K562 (cell line): ENCODE measurements at regions not wholly inside any gene's neighbourhood (a gene's known extent, or its start where the extent isn't known, plus 50 kb on each side); places are given as distances from the start of the nearest gene placed in this dataset.

Source experiments
- ATAC-seq: fragments of 200-7000 bp; cut with Tn5 transposase; 3 replicates; pipeline ENCODE4 v1.9.1; 2020; ENCODE audit warnings: moderate library complexity
- BruUV-seq: library from RNA; stranded (reverse); fragments of 400-500 nt; replicated peaks from 2 replicates; lab custom pipeline; 2021; lab: Mats Ljungman, UMichigan
- CTCF ChIA-PET: fragments of 300-600 bp; formaldehyde crosslinking; extraction: SDS; loops from one replicate; lab custom pipeline; 2021; ENCODE audit warnings: low intra/inter-chr PET ratio; lab: Yijun Ruan, JAX
- POLR2A ChIA-PET: fragments of 300-600, 350-650 bp; sonication (Branson Sonifier 250); formaldehyde crosslinking; extraction: SDS; loops from one replicate; lab custom pipeline; 2021; ENCODE audit warnings: antibody characterized with exemption, inconsistent platforms; lab: Yijun Ruan, JAX
- DNase-seq, 4 experiments: peaks; one replicate each; pipeline versions ENCODE4 v3.0.0 to v3.0.0-alpha.2; 2011 to 2018; ENCODE audit warnings: low spot score in 3 of 4, mixed read lengths in 3 of 4; ENCODE audit errors: extremely low read depth in 1 of 4
- FAIRE-seq: peaks from 2 replicates; lab custom pipeline; 2011; peaks lifted over from hg19 to GRCh38; lab: Jason Lieb, UNC
- H2AFZ ChIP-seq: 2 replicates; pipeline ENCODE4 v1.6.0; 2011; ENCODE audit warnings: low read depth, low read length, control low read depth, inconsistent platforms
- H3K27ac ChIP-seq: fragments of 200-600 bp; 3 replicates; pipeline ENCODE4 v1.8.0; 2011; ENCODE audit warnings: low read depth, mild to moderate bottlenecking, control low read depth, inconsistent platforms, low read length, moderate library complexity, mixed read lengths; ENCODE audit errors: extremely low read depth
- H3K27me3 ChIP-seq, 2 experiments: fragments of 300-600 bp in 1 of 2; 2 replicates in 1 of 2; 3 replicates in 1 of 2; pipeline versions ENCODE4 v1.6.0 to v1.8.0; 2011; ENCODE audit warnings: inconsistent platforms in 2 of 2, low read length in 2 of 2, mild to moderate bottlenecking in 1 of 2, mixed read lengths in 1 of 2, moderate library complexity in 1 of 2; ENCODE audit not compliant: control insufficient read depth in 2 of 2, insufficient read depth in 2 of 2
- H3K36me3 ChIP-seq: fragments of 300-600 bp; 3 replicates; pipeline ENCODE4 v1.8.0; 2011; ENCODE audit warnings: mild to moderate bottlenecking, low read length, inconsistent platforms; ENCODE audit not compliant: control insufficient read depth, insufficient read depth
- H3K4me1 ChIP-seq, 2 experiments: fragments of 200-600 bp in 1 of 2; replicated peaks in 1 of 2; 2 replicates in 1 of 2; 3 replicates in 1 of 2; pipeline versions ENCODE4 v1.5.1 to v1.8.0; 2011; ENCODE audit warnings: inconsistent platforms in 2 of 2, low read length in 2 of 2, mild to moderate bottlenecking in 1 of 2, mixed read lengths in 1 of 2, moderate library complexity in 1 of 2; ENCODE audit not compliant: control insufficient read depth in 2 of 2, insufficient read depth in 2 of 2
- H3K4me2 ChIP-seq: 2 replicates; pipeline ENCODE4 v1.6.1; 2011; ENCODE audit warnings: low read length, control low read depth, inconsistent platforms, mixed read lengths; ENCODE audit not compliant: insufficient read depth
- H3K4me3 ChIP-seq: fragments of 200-600 bp; sonication (generic), shearing (Covaris generic); 2 replicates; pipeline ENCODE4 v1.5.1; 2016; ENCODE audit warnings: control low read depth, inconsistent platforms
- H3K79me2 ChIP-seq: fragments of 200-600 bp; 3 replicates; pipeline ENCODE4 v1.8.0; 2011; ENCODE audit warnings: low read length, inconsistent platforms; ENCODE audit not compliant: control insufficient read depth, insufficient read depth
- H3K9ac ChIP-seq, 2 experiments: 2 replicates each; pipeline versions ENCODE4 v1.6.0 to v1.6.1; 2011; ENCODE audit warnings: low read depth in 2 of 2, low read length in 2 of 2, control low read depth in 1 of 2, inconsistent platforms in 1 of 2, mild to moderate bottlenecking in 1 of 2, mixed read lengths in 1 of 2; ENCODE audit not compliant: insufficient read depth in 1 of 2
- H3K9me1 ChIP-seq: one replicate; pipeline ENCODE4 v1.6.0; 2011; ENCODE audit warnings: inconsistent platforms, mild to moderate bottlenecking, low read length, moderate library complexity; ENCODE audit not compliant: control insufficient read depth, insufficient read depth
- H3K9me3 ChIP-seq: replicated peaks from 2 replicates; pipeline ENCODE4 v1.5.1; 2011; ENCODE audit warnings: low read depth, low read length, inconsistent platforms; ENCODE audit not compliant: control insufficient read depth, insufficient read depth
- H4K20me1 ChIP-seq: replicated peaks from 2 replicates; pipeline ENCODE4 v1.6.1; 2011; ENCODE audit warnings: low read length, inconsistent platforms, mixed read lengths; ENCODE audit not compliant: control insufficient read depth, insufficient read depth
- CBX2 ChIP-seq: fragments of 200-600 bp; sonication (generic); IDR thresholded peaks from one replicate; pipeline ENCODE4 v1.6.1; 2012; ENCODE audit warnings: mild to moderate bottlenecking, low read length, inconsistent platforms; ENCODE audit not compliant: insufficient read depth, poor library complexity, severe bottlenecking
- HINFP ChIP-seq: fragments of 450-650 bp; conservative IDR thresholded peaks from 2 replicates; pipeline ENCODE4 v1.6.1; 2016; ENCODE audit warnings: missing genetic modification characterization, low read depth, mild to moderate bottlenecking, control low read depth, missing compliant biosample characterization
- NONO ChIP-seq, 2 experiments: fragments of 200-400 bp in 1 of 2; fragments of 450-650 bp in 1 of 2; formaldehyde crosslinking in 1 of 2; IDR thresholded peaks; 2 replicates each; pipeline ENCODE4 v1.6.1; 2017; ENCODE audit warnings: low read depth in 2 of 2, mild to moderate bottlenecking in 2 of 2, moderate library complexity in 2 of 2, low read length in 1 of 2
- POLR2AphosphoS2 ChIP-seq: IDR thresholded peaks from 2 replicates; pipeline ENCODE4 v1.6.1; 2012; ENCODE audit warnings: low read length, improper control_type of control experiment
- THAP7 ChIP-seq: fragments of 250-450 bp; sonication (Bioruptor Pico); IDR thresholded peaks from 2 replicates; pipeline ENCODE4 v1.5.0; 2021
- VEZF1 ChIP-seq: fragments of 200-800 bp; sonication (Bioruptor generic); IDR thresholded peaks from 2 replicates; pipeline ENCODE4 v1.6.1; 2017; ENCODE audit warnings: missing genetic modification characterization, missing compliant biosample characterization
- ZNF140 ChIP-seq: fragments of 250-450 bp; sonication (Bioruptor Pico); IDR thresholded peaks from 2 replicates; pipeline ENCODE4 v1.8.0; 2021; ENCODE audit warnings: moderate library complexity, mild to moderate bottlenecking, inconsistent platforms
- ZNF445 ChIP-seq: fragments of 250-450 bp; sonication (Bioruptor Pico); IDR thresholded peaks from 2 replicates; pipeline ENCODE4 v1.4.0; 2020; ENCODE audit warnings: low read depth, mild to moderate bottlenecking, moderate library complexity
- WGBS: fragments of 100-300 bp; shearing (Covaris generic); methylation state at CpG from one replicate; pipeline ENCODE4 v1.1.6; 2016; ENCODE audit warnings: low coverage, mixed read lengths; ENCODE audit not compliant: insufficient coverage; ENCODE audit errors: missing lambda C conversion rate; 5-methylcytosine and 5-hydroxymethylcytosine counted together
- in situ Hi-C: fragments of 300-500 bp; cut with MboI; formaldehyde crosslinking; loops from 4 replicates; pipeline ENCODE4 v1.15.0; 2018; ENCODE audit warnings: inconsistent platforms, mixed read lengths
- intact Hi-C: fragments of 100-400 bp; cut with micrococcal nuclease; formaldehyde crosslinking; loops from 2 replicates; pipeline ENCODE4 v1.14.2; 2022
- TF ChIP-seq, protein P1 (sequence below): fragments of 250-450 bp; sonication (Bioruptor Pico); IDR thresholded peaks from 2 replicates; pipeline ENCODE4 v1.4.0; 2020

GRCh38 chr1:147843486-147843885 is 59.1 kb upstream of the GJA8 start:
- Histone ChIP-seq H3K9ac (no peak overlapping the region), H3K9me1 (no peaks in the 10 kb centered on the region), H3K27ac (no peak overlapping the region), H3K79me2 (no peaks in the 10 kb centered on the region), H3K9me3 (no peaks in the 10 kb centered on the region), H3K4me3 (no peak overlapping the region), H3K27me3 (peaks cover 0 to 6% of the 10 kb centered on the region in 2 experiments; a peak in 2 of 5 replicates), H3K4me1 (peaks cover 0 to 6% of the 10 kb centered on the region in 2 experiments; a peak in 3 of 5 replicates), H4K20me1 (no peaks in the 10 kb centered on the region), H2AFZ (no peak overlapping the region), H3K4me2 (no peak overlapping the region), H3K36me3 (no peaks in the 10 kb centered on the region)
- ChIA-PET CTCF (no interaction called here), POLR2A (interaction anchor here (0.6 kb wide), 1 partner anchor 155 kb away, joined by 3 read pairs; no protein-coding TSS in a partner anchor)
- FAIRE-seq (no peak), ATAC-seq (no peak), DNase-seq (no peak)
- no peak for TF ChIP-seq NONO (IDR thresholded peaks at IDR 0.05; ENCODE audit: low read depth in 2 of 2, low read length in 1 of 2)
- no peak for TF ChIP-seq ZNF445 (CRISPR knock-in tag)
- TF ChIP-seq CBX2, result no peak
- no peak for TF ChIP-seq POLR2AphosphoS2
- no peak for TF ChIP-seq VEZF1 (CRISPR knock-in tag)
- TF ChIP-seq HINFP, result no peak
- TF ChIP-seq THAP7 (CRISPR knock-in tag), result no peak
- TF ChIP-seq, protein P1, sequence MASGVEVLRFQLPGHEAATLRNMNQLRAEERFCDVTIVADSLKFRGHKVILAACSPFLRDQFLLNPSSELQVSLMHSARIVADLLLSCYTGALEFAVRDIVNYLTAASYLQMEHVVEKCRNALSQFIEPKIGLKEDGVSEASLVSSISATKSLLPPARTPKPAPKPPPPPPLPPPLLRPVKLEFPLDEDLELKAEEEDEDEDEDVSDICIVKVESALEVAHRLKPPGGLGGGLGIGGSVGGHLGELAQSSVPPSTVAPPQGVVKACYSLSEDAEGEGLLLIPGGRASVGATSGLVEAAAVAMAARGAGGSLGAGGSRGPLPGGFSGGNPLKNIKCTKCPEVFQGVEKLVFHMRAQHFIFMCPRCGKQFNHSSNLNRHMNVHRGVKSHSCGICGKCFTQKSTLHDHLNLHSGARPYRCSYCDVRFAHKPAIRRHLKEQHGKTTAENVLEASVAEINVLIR (CRISPR knock-in tag), result no peak
- no peak for TF ChIP-seq ZNF140 (CRISPR knock-in tag)
- BruUV-seq, result no TSS peak
- in situ Hi-C loops, result loop anchor here (5.0 kb wide), 1 partner anchor 49 kb away; no protein-coding TSS in a partner anchor
- 6% methylated on average over 3 of the region's 3 CpGs for WGBS
- intact Hi-C loops, result loop anchor here (2.0 kb wide), 1 partner anchor 49 kb away; no protein-coding TSS in a partner anchor
